Adrenal gland (tissue), 9 donors: ENCODE measurements at regions not wholly inside any gene's neighbourhood (a gene's known extent, or its start where the extent isn't known, plus 50 kb on each side); places are given as distances from the start of the nearest gene placed in this dataset.

Experiments
- DNase-seq, 7 donors: peaks; one replicate each; pipeline ENCODE4 v3.0.0-alpha.2; 2019 to 2020
- H3K27ac ChIP-seq, 5 donors: fragments of 200-600 bp; sonication (generic) in 4 of 5; 1 replicate in 3 of 5; 2 replicates in 2 of 5; pipeline versions ENCODE4 v1.5.1 to v1.8.0; 2016 to 2020; ENCODE audit warnings: mild to moderate bottlenecking in 1 of 5
- H3K27me3 ChIP-seq: fragments of 200-600 bp; 2 replicates; pipeline ENCODE4 v1.8.0; 2021
- H3K36me3 ChIP-seq, 2 donors: fragments of 200-600 bp; replicated peaks in 1 of 2; 1 replicate in 1 of 2; 2 replicates in 1 of 2; pipeline versions ENCODE4 v1.5.1 to v1.8.0; 2018 to 2022
- H3K4me1 ChIP-seq, 2 donors: fragments of 200-600 bp; replicated peaks in 1 of 2; 1 replicate in 1 of 2; 2 replicates in 1 of 2; pipeline versions ENCODE4 v1.5.1 to v1.8.0; 2018 to 2021
- H3K4me3 ChIP-seq, 4 donors: fragments of 200-600 bp; sonication (generic) in 3 of 4; one replicate each; pipeline ENCODE4 v1.5.1; 2016 to 2018
- H3K9me3 ChIP-seq, 3 donors: fragments of 200-600 bp; sonication (generic) in 1 of 3; replicated peaks in 1 of 3; 1 replicate in 2 of 3; 2 replicates in 1 of 3; pipeline versions ENCODE4 v1.5.1 to v1.8.0; 2016 to 2021
- POLR2A ChIP-seq, 2 donors: fragments of 450-650 bp; IDR thresholded peaks; one replicate each; pipeline ENCODE4 v1.6.1; 2017; ENCODE audit warnings: antibody characterized with exemption in 2 of 2, mild to moderate bottlenecking in 2 of 2, moderate library complexity in 1 of 2
- WGBS, 4 donors: extraction: QIAGEN DNeasy Blood & Tissue Kit in 2 of 4; methylation state at CpG; one replicate each; pipeline versions ENCODE4 v1.1.5 to v1.1.7; 2013 to 2017; 5-methylcytosine and 5-hydroxymethylcytosine counted together
- intact Hi-C, 2 donors: fragments of 100-400 bp; cut with DNase I; formaldehyde crosslinking; loops; one replicate each; pipeline versions ENCODE4 v1.14.1 to v1.15.0; 2022 to 2023
- TF ChIP-seq, protein P1 (sequence below), 6 experiments: fragments of 450-650 bp in 4 of 6; fragments of 200-600 bp in 2 of 6; sonication (generic) in 1 of 6; IDR thresholded peaks; 1 replicate in 5 of 6; 2 replicates in 1 of 6; pipeline versions ENCODE4 v1.5.1 to v1.8.0; 2016 to 2021; ENCODE audit warnings: antibody characterized with exemption in 6 of 6, mild to moderate bottlenecking in 2 of 6, moderate library complexity in 1 of 6
- donor health status: healthy with polysubstance abuse.
- donor health status: Bipolar disorder and iron deficiency.
- donor health status: DM: yes; HTN: yes; CAD: no.
- donor health status: DM: no; HTN: no; CAD: no.
- donor health status: DM: no; HTN: no; CAD: no.

GRCh38 chr5:51027271-51027670 lies 356.0 kb upstream of the ISL1 start:
- WGBS, 4 donors, result 21 to 32% (median 31%) methylated on average over 1 of the region's 1 CpG

DNA sequence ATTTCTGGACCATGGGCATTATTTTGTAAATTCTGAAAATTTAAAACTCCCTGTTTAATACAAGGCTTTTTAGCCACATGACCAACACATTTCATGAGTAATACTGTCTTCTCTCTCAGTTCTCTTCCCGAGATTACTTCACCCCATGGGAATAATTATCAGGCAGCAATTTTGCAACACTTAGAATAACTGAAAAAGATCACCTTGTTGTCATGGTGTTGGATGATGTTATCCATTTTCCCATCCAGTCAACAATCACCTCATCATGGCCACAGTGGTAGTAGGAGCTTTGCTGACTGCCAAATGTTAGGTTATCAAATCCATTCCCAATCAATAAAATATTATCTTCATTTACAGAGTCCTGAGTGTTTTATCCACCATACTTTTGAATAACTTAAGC lies 354.9 kb upstream of the ISL1 start:
- H3K9me3 ChIP-seq, result no peaks in the 10 kb centered on the region
- H3K27ac ChIP-seq, result no peak overlapping the region
- no peaks in the 10 kb centered on the region for H3K4me1 ChIP-seq
- H3K4me3 ChIP-seq, result no peak overlapping the region
- H3K36me3 ChIP-seq, result no peaks in the 10 kb centered on the region
- intact Hi-C loops, result no loop called here
- TF ChIP-seq POLR2A (IDR thresholded peaks at IDR 0.05), result no peak
- TF ChIP-seq, protein P1, sequence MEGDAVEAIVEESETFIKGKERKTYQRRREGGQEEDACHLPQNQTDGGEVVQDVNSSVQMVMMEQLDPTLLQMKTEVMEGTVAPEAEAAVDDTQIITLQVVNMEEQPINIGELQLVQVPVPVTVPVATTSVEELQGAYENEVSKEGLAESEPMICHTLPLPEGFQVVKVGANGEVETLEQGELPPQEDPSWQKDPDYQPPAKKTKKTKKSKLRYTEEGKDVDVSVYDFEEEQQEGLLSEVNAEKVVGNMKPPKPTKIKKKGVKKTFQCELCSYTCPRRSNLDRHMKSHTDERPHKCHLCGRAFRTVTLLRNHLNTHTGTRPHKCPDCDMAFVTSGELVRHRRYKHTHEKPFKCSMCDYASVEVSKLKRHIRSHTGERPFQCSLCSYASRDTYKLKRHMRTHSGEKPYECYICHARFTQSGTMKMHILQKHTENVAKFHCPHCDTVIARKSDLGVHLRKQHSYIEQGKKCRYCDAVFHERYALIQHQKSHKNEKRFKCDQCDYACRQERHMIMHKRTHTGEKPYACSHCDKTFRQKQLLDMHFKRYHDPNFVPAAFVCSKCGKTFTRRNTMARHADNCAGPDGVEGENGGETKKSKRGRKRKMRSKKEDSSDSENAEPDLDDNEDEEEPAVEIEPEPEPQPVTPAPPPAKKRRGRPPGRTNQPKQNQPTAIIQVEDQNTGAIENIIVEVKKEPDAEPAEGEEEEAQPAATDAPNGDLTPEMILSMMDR (IDR thresholded peaks at IDR 0.05), result no peak
- DNase-seq, result no peak
- H3K27me3 ChIP-seq, result no peaks in the 10 kb centered on the region
- 39 to 53% (median 45%) methylated on average over 1 of the region's 1 CpG for WGBS, 4 donors

More at GRCh38 chr5:51027271-51027670, 356.0 kb upstream of the ISL1 start:
- intact Hi-C loops, result no loop called here
- Histone ChIP-seq H3K27ac (no peak overlapping the region), H3K36me3 (no peaks in the 10 kb centered on the region), H3K4me1 (no peaks in the 10 kb centered on the region), H3K4me3 (no peak overlapping the region), H3K27me3 (no peaks in the 10 kb centered on the region), H3K9me3 (no peaks in the 10 kb centered on the region)
- no peak for DNase-seq
- TF ChIP-seq, protein P1 (IDR thresholded peaks at IDR 0.05), result no peak
- no peak for TF ChIP-seq POLR2A (IDR thresholded peaks at IDR 0.05)

DNA sequence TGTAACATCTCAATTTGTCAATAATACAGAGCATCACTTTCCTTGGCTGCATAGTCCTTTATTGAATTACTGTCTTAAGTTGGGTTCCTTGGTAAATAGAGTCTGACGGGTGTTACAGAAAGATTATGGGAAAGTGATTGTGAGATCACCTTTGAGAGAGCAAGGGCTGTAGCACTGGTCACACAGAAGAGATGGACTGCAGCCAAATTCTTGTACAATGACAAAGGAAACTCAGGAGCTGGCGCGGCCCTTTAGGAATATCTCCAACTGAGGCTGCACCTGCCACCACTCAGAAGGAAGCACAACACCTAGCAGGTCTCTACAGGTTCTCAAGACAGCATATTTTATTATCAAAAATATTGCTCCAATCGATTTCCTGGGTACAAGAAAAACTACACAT lies 350.0 kb upstream of the ISL1 start:
- no peak for DNase-seq
- H3K27ac ChIP-seq, result no peak overlapping the region
- TF ChIP-seq POLR2A (IDR thresholded peaks at IDR 0.05), result no peak
- TF ChIP-seq, protein P1 (IDR thresholded peaks at IDR 0.05), result no peak
- no peak overlapping the region for H3K4me3 ChIP-seq
- no peaks in the 10 kb centered on the region for H3K4me1 ChIP-seq
- intact Hi-C loops, result no loop called here
- 76 to 80% (median 78%) methylated on average over 4 of the region's 4 CpGs for WGBS, 4 donors
- no peaks in the 10 kb centered on the region for H3K9me3 ChIP-seq
- H3K36me3 ChIP-seq, result no peaks in the 10 kb centered on the region
- no peaks in the 10 kb centered on the region for H3K27me3 ChIP-seq

DNA sequence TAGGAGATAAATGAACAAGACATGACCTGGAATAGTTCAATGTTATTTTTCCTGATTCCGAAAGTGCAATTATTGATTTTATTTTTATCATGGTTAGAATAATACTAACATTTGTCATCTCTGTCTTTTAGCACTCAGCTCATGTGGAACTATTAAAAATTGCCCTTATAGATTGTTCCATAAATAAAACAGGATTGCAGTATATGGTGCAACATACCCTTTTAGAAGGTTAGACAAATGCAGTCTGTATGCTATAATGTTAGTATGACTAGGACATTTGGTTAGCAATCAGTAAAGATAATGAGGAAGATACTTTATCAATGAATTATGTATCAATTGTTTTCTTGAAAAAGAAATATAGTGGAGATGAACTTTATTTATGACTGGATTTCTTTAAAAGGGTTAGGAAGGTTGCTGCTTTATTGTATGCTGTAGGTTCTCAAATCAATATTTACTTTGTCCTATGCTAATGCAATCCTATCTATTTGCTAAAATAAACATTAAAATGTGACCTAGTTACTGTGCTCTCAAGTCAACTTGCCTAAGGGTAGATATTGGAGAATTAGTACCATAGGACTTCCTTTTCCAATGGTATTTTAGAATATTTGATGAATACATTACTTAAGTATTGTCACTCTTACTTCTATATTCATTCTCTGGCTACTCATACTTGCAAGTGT lies 348.9 kb upstream of the ISL1 start:
- TF ChIP-seq, protein P1 (IDR thresholded peaks at IDR 0.05), result no peak
- no peak for TF ChIP-seq POLR2A (IDR thresholded peaks at IDR 0.05)
- Histone ChIP-seq H3K27ac (no peak overlapping the region), H3K4me3 (no peak overlapping the region), H3K36me3 (no peaks in the 10 kb centered on the region), H3K9me3 (no peaks in the 10 kb centered on the region), H3K27me3 (no peaks in the 10 kb centered on the region), H3K4me1 (no peaks in the 10 kb centered on the region)
- DNase-seq, result no peak
- intact Hi-C loops, result no loop called here
- 74 to 80% (median 78%) methylated on average over 1 of the region's 1 CpG for WGBS, 4 donors
